ENCODE measurements at regions not wholly inside any gene's neighbourhood (a gene's known extent, or its start where the extent isn't known, plus 50 kb on each side); places are given as distances from the start of the nearest gene placed in this dataset.

DNA sequence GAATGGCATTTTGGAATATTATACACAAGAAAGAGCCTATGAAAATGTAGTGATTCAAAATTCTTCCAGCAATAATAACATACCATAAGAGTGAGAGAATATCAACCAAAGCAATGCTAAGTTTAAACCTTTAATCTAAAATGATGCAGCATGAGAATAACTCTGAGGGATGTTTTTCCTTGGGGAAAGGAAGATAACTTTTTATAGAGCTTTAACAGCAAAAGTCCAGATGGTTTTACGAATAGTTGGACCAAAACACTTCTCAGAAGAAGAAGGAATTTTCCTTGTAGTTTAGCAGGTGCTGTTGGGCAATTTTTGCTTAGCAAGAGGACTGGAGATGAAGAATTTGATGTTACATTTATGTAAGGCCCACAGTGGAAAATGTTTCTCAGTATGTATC is 1503.2 kb downstream of the HACE1 start:
- TF ChIP-seq, protein P1, sequence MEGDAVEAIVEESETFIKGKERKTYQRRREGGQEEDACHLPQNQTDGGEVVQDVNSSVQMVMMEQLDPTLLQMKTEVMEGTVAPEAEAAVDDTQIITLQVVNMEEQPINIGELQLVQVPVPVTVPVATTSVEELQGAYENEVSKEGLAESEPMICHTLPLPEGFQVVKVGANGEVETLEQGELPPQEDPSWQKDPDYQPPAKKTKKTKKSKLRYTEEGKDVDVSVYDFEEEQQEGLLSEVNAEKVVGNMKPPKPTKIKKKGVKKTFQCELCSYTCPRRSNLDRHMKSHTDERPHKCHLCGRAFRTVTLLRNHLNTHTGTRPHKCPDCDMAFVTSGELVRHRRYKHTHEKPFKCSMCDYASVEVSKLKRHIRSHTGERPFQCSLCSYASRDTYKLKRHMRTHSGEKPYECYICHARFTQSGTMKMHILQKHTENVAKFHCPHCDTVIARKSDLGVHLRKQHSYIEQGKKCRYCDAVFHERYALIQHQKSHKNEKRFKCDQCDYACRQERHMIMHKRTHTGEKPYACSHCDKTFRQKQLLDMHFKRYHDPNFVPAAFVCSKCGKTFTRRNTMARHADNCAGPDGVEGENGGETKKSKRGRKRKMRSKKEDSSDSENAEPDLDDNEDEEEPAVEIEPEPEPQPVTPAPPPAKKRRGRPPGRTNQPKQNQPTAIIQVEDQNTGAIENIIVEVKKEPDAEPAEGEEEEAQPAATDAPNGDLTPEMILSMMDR (IDR thresholded peaks at IDR 0.05), result no peak
- no peak for TF ChIP-seq POLR2A (IDR thresholded peaks at IDR 0.05)
